Keratinocyte (primary cell): ENCODE measurements at regions not wholly inside any gene's neighbourhood (a gene's known extent, or its start where the extent isn't known, plus 50 kb on each side); places are given as distances from the start of the nearest gene placed in this dataset.

Source experiments
- DNase-seq: peaks from one replicate; pipeline ENCODE4 v3.0.0-alpha.2; 2011; ENCODE audit warnings: low read depth, missing footprints, low spot score
- FAIRE-seq: peaks from 2 replicates; lab custom pipeline; 2011; peaks lifted over from hg19 to GRCh38; lab: Jason Lieb, UNC
- H2AFZ ChIP-seq: 2 replicates; pipeline ENCODE4 v1.6.0; 2012; ENCODE audit warnings: low read length, control low read depth, inconsistent platforms; ENCODE audit not compliant: control insufficient read depth
- H3K27ac ChIP-seq: 2 replicates; pipeline ENCODE4 v1.5.1; 2011; ENCODE audit warnings: low read length; ENCODE audit not compliant: control insufficient read depth, insufficient read depth
- H3K27me3 ChIP-seq: 3 replicates; pipeline ENCODE4 v1.6.0; 2011; ENCODE audit warnings: low read length; ENCODE audit not compliant: control insufficient read depth, insufficient read depth; ENCODE audit errors: extremely low read depth
- H3K36me3 ChIP-seq, 2 experiments: 2 replicates in 1 of 2; 3 replicates in 1 of 2; pipeline ENCODE4 v1.5.1; 2011; ENCODE audit warnings: low read length in 2 of 2, mild to moderate bottlenecking in 1 of 2; ENCODE audit not compliant: control insufficient read depth in 2 of 2, insufficient read depth in 2 of 2; ENCODE audit errors: extremely low read depth in 1 of 2
- H3K4me1 ChIP-seq: 3 replicates; pipeline ENCODE4 v1.5.1; 2011; ENCODE audit warnings: low read length; ENCODE audit not compliant: control insufficient read depth, insufficient read depth; ENCODE audit errors: extremely low read depth
- H3K4me2 ChIP-seq: 3 replicates; pipeline ENCODE4 v1.6.0; 2011; ENCODE audit warnings: low read depth, low read length; ENCODE audit not compliant: control insufficient read depth, insufficient read depth; ENCODE audit errors: extremely low read depth
- H3K4me3 ChIP-seq, 3 experiments: fragments of 200-600 bp in 1 of 3; sonication (generic) in 1 of 3; 2 replicates in 2 of 3; 3 replicates in 1 of 3; pipeline ENCODE4 v1.5.1; 2011 to 2016; ENCODE audit warnings: low read length in 3 of 3, mild to moderate bottlenecking in 3 of 3, control low read depth in 2 of 3, inconsistent platforms in 1 of 3, low read depth in 1 of 3, mixed read lengths in 1 of 3, mixed run types in 1 of 3, moderate library complexity in 1 of 3; ENCODE audit not compliant: control insufficient read depth in 2 of 3, insufficient read depth in 2 of 3; ENCODE audit errors: extremely low read depth in 1 of 3
- H3K79me2 ChIP-seq: 2 replicates; pipeline ENCODE4 v1.6.0; 2012; ENCODE audit warnings: low read length; ENCODE audit not compliant: control insufficient read depth, insufficient read depth
- H3K9ac ChIP-seq: 3 replicates; pipeline ENCODE4 v1.6.0; 2011; ENCODE audit warnings: low read length; ENCODE audit not compliant: control insufficient read depth, insufficient read depth; ENCODE audit errors: extremely low read depth
- H3K9me1 ChIP-seq: 3 replicates; pipeline ENCODE4 v1.6.0; 2011; ENCODE audit warnings: low read length; ENCODE audit not compliant: control insufficient read depth, insufficient read depth; ENCODE audit errors: extremely low read depth
- H3K9me3 ChIP-seq: 2 replicates; pipeline ENCODE4 v1.5.1; 2012; ENCODE audit warnings: low read depth, low read length; ENCODE audit not compliant: control insufficient read depth
- H4K20me1 ChIP-seq: 3 replicates; pipeline ENCODE4 v1.6.0; 2011; ENCODE audit warnings: low read length; ENCODE audit not compliant: control insufficient read depth, insufficient read depth; ENCODE audit errors: extremely low read depth
- CTCF ChIP-seq, 3 experiments: IDR thresholded peaks in 1 of 3; conservative IDR thresholded peaks in 1 of 3; optimal IDR thresholded peaks in 1 of 3; 2 replicates in 2 of 3; 3 replicates in 1 of 3; pipeline versions ENCODE3 to v1.5.1; 2011; ENCODE audit warnings: low read length in 3 of 3, mild to moderate bottlenecking in 3 of 3, moderate library complexity in 2 of 3, control low read depth in 1 of 3, inconsistent platforms in 1 of 3; ENCODE audit not compliant: insufficient read depth in 2 of 3; ENCODE audit errors: extremely low read depth in 1 of 3
- EZH2 ChIP-seq: IDR thresholded peaks from one replicate; pipeline ENCODE4 v1.6.1; 2012; ENCODE audit warnings: inconsistent platforms, mild to moderate bottlenecking, low read length, moderate library complexity
- dilution Hi-C: fragments of 300-500 bp; cut with MboI; formaldehyde crosslinking; loops from one replicate; pipeline ENCODE4 v1.7.0; 2020; ENCODE audit warnings: low sequenced_read_pairs; ENCODE audit not compliant: extremely low pct_ligation_motif_present

GRCh38 chr9:19926774-19927173 lies 137.9 kb upstream of the SLC24A2 start:
- H3K9ac ChIP-seq, result no peak overlapping the region
- no peaks in the 10 kb centered on the region for H3K27me3 ChIP-seq
- H3K9me3 ChIP-seq, result no peaks in the 10 kb centered on the region
- no peak overlapping the region for H2AFZ ChIP-seq
- no peaks in the 10 kb centered on the region for H3K36me3 ChIP-seq
- dilution Hi-C loops, result loop anchor here (25.0 kb wide), 2 partner anchors 261 to 436 kb away; no protein-coding TSS in a partner anchor
- H4K20me1 ChIP-seq, result no peaks in the 10 kb centered on the region
- peaks cover 9% of the 10 kb centered on the region for H3K4me1 ChIP-seq
- no peak for DNase-seq
- TF ChIP-seq EZH2, result no peak
- no peak for TF ChIP-seq CTCF (optimal IDR thresholded peaks at IDR 0.05 in 1 of 3, IDR thresholded peaks at IDR 0.05 in 1 of 3, conservative IDR thresholded peaks at IDR 0.05 in 1 of 3; ENCODE audit: extremely low read depth in 1 of 3, insufficient read depth in 2 of 3, low read length in 3 of 3)
- no peak overlapping the region for H3K4me3 ChIP-seq
- no peaks in the 10 kb centered on the region for H3K9me1 ChIP-seq
- no peak for FAIRE-seq
- no peaks in the 10 kb centered on the region for H3K79me2 ChIP-seq
- H3K4me2 ChIP-seq, result peak overlapping the region; percentile 73
- H3K27ac ChIP-seq, result no peak overlapping the region

- dilution Hi-C loops, result loop anchor here (25.0 kb wide), 2 partner anchors 261 to 436 kb away; no protein-coding TSS in a partner anchor
- no peaks in the 10 kb centered on the region for H3K36me3 ChIP-seq
- no peaks in the 10 kb centered on the region for H3K79me2 ChIP-seq
- peak; percentile 92 for FAIRE-seq
- H3K9ac ChIP-seq, result peak overlapping the region; percentile 1
- TF ChIP-seq EZH2 (no peak), CTCF (optimal IDR thresholded peaks at IDR 0.05 in 1 of 3, IDR thresholded peaks at IDR 0.05 in 1 of 3, conservative IDR thresholded peaks at IDR 0.05 in 1 of 3; ENCODE audit: extremely low read depth in 1 of 3, insufficient read depth in 2 of 3, low read length in 3 of 3) (peak; percentile 92 to 99 (median 99))
- no peaks in the 10 kb centered on the region for H3K9me1 ChIP-seq
- H3K9me3 ChIP-seq, result no peaks in the 10 kb centered on the region
- peak overlapping the region in 2 of 3 experiments; percentile 27 to 45 for H3K4me3 ChIP-seq
- peak overlapping the region; percentile 73 for H3K4me2 ChIP-seq
- peaks cover 9% of the 10 kb centered on the region for H3K4me1 ChIP-seq
- H3K27me3 ChIP-seq, result no peaks in the 10 kb centered on the region
- DNase-seq, result peak; percentile 69
- H2AFZ ChIP-seq, result peak overlapping the region; percentile 65
- no peak overlapping the region for H3K27ac ChIP-seq
- H4K20me1 ChIP-seq, result no peaks in the 10 kb centered on the region
Measured at GRCh38 chr9:19925674-19926503, 137.1 kb upstream of the SLC24A2 start.
